GM12872 (cell line): ENCODE measurements at regions not wholly inside any gene's neighbourhood (a gene's known extent, or its start where the extent isn't known, plus 50 kb on each side); places are given as distances from the start of the nearest gene placed in this dataset.

Source experiments
- CTCF ChIP-seq: IDR thresholded peaks from 3 replicates; pipeline ENCODE4 v1.5.1; 2011; ENCODE audit warnings: low read depth, mild to moderate bottlenecking, low read length, moderate library complexity; ENCODE audit not compliant: insufficient read depth

GRCh38 chr7:84627250-84627649 lies 432.7 kb upstream of the SEMA3A start:
- no peak for TF ChIP-seq CTCF

DNA sequence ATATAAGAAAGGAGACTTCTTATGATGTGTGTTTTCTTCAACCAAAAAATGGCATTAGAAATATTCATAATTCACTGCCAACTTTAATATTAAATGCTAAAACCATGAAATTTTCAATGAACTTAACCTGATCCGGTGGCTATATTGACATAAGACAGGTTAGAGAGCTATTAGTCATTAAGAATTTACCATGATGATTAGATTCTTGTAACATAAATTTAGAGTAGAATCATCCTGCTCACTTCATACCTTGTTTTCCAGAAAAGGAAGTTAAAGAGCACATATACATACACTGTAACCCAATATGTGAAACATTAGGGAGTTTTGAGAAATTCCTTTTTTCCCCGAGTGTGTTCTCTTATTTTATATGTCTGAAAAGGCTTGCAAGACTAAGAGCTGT lies 430.3 kb upstream of the SEMA3A start:
- no peak for TF ChIP-seq CTCF

DNA sequence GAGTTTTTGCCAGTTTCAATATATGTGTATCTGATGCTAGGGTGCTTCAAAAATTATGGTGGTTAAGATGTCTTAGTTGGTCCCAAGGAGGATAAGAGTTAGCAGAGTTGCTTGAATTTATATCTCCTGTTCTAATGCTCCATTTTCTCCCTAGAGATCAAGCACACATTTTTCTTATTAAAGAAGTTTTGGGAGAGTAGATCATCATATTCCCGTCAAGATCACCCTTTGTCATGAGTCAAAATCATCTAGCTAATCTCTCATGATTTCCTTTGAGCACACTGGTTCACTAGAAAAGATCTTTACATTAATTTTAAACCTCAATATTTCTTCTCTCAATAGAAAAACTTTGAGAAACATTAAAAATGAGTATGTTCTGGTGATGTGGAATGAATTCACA lies 429.9 kb upstream of the SEMA3A start:
- no peak for TF ChIP-seq CTCF

DNA sequence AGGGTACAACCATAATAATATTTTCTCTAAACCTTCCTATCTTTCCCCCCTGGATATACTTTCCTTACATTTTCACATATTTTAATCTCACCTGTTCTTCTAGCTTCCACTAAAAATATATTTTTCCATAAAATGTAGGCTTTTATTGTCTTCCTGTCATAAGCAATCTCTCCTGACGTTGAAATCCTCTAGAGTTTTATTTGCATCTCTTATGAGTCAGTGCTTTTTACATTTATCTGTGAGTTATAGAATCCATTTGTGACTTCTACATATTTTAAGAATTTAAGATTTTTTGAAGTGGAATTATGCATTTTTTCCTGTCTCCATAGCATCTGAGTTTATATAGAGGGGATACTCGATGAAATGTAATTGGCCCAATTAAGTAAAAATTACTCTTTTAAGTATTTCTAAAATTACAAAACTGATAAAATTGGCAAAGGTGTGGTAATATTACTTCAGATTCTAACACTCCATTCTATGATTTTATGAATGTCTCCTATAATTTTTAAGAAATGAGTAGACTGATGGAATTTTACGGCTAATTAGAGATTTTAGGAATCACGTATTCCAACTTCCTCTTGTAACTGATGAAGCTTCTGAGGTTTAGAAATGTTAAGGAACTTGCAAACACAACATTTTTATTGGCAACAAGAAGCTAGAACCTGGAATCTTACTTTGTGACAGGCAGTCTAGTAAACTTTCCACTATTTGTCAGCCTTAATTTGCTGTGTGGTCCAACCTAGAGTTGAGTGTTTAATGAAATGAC lies 422.9 kb upstream of the SEMA3A start:
- no peak for TF ChIP-seq CTCF

- TF ChIP-seq CTCF = no peak
Observed at GRCh38 chr7:84614821-84615501, 420.4 kb upstream of the SEMA3A start.

- no peak for TF ChIP-seq CTCF
Observed at GRCh38 chr7:84612981-84613681, 418.5 kb upstream of the SEMA3A start.

- TF ChIP-seq CTCF = no peak
Observed at GRCh38 chr7:84611391-84611790, 416.8 kb upstream of the SEMA3A start.
